NCI-H446 treated with DMSO at 0.1 percent for 48 hours (cell line): ENCODE measurements at regions not wholly inside any gene's neighbourhood (a gene's known extent, or its start where the extent isn't known, plus 50 kb on each side); places are given as distances from the start of the nearest gene placed in this dataset.

Experiments
- DNase-seq: peaks from one replicate; lab custom pipeline; 2025; lab: John Stamatoyannopoulos, UW

GRCh38 chr6:23311211-23311610 lies 741.8 kb downstream of the HDGFL1 start:
- DNase-seq: no peak

GRCh38 chr6:23316131-23316530 lies 746.8 kb downstream of the HDGFL1 start:
- no peak for DNase-seq

GRCh38 chr6:23316931-23317330 lies 747.6 kb downstream of the HDGFL1 start:
- no peak for DNase-seq

- no peak for DNase-seq
Observed at GRCh38 chr6:23319582-23319981, 750.2 kb downstream of the HDGFL1 start.

GRCh38 chr6:23320471-23321015 lies 751.2 kb downstream of the HDGFL1 start:
- DNase-seq: no peak

GRCh38 chr6:23323897-23324296 lies 754.5 kb downstream of the HDGFL1 start:
- no peak for DNase-seq

GRCh38 chr6:23325065-23325464 lies 755.7 kb downstream of the HDGFL1 start:
- no peak for DNase-seq

GRCh38 chr6:23327621-23328020 lies 758.3 kb downstream of the HDGFL1 start:
- no peak for DNase-seq

- DNase-seq: peak; percentile 90
Observed at GRCh38 chr6:23329086-23329485, 759.7 kb downstream of the HDGFL1 start.

- DNase-seq: no peak
Observed at GRCh38 chr6:23330632-23331031, 761.3 kb downstream of the HDGFL1 start.

GRCh38 chr6:23334360-23334759 lies 765.0 kb downstream of the HDGFL1 start:
- DNase-seq: peak; percentile 18

- DNase-seq: no peak
Observed at GRCh38 chr6:23335894-23336293, 766.5 kb downstream of the HDGFL1 start.

GRCh38 chr6:23339268-23339667 lies 769.9 kb downstream of the HDGFL1 start:
- DNase-seq: no peak

GRCh38 chr6:23340271-23340670 lies 770.9 kb downstream of the HDGFL1 start:
- peak; percentile 77 for DNase-seq

- no peak for DNase-seq
Observed at GRCh38 chr6:23343610-23344306, 774.4 kb downstream of the HDGFL1 start.

GRCh38 chr6:23348185-23348584 lies 777.8 kb upstream of the NRSN1 start:
- DNase-seq: no peak

GRCh38 chr6:23349521-23350147 lies 776.4 kb upstream of the NRSN1 start:
- DNase-seq: peak; percentile 66

GRCh38 chr6:23350752-23351453 lies 775.1 kb upstream of the NRSN1 start:
- no peak for DNase-seq

- DNase-seq: no peak
Observed at GRCh38 chr6:23354004-23354403, 772.0 kb upstream of the NRSN1 start.

- DNase-seq: no peak
Observed at GRCh38 chr6:23357185-23357766, 768.7 kb upstream of the NRSN1 start.

- no peak for DNase-seq
Observed at GRCh38 chr6:23365732-23366131, 760.3 kb upstream of the NRSN1 start.

- DNase-seq: no peak
Observed at GRCh38 chr6:23367311-23367710, 758.7 kb upstream of the NRSN1 start.

- no peak for DNase-seq
Observed at GRCh38 chr6:23368557-23368956, 757.5 kb upstream of the NRSN1 start.
